SK-N-SH treated with all-trans-retinoic acid at 6 μM for 48 hours (cell line): ENCODE measurements at regions not wholly inside any gene's neighbourhood (a gene's known extent, or its start where the extent isn't known, plus 50 kb on each side); places are given as distances from the start of the nearest gene placed in this dataset.

Source experiments
- ATAC-seq: fragments of 200-7000 bp; cut with Tn5 transposase; 3 replicates; pipeline ENCODE4 v1.9.1; 2020; ENCODE audit warnings: mild to moderate bottlenecking, moderate library complexity
- ARNTL ChIP-seq: fragments of 450-650 bp; formaldehyde crosslinking; IDR thresholded peaks from 2 replicates; pipeline ENCODE4 v1.5.0; 2020; ENCODE audit warnings: low read depth, mild to moderate bottlenecking, moderate library complexity, borderline replicate concordance
- CREB5 ChIP-seq: fragments of 250-450 bp; sonication (Bioruptor Pico); IDR thresholded peaks from 2 replicates; pipeline ENCODE4 v1.5.1; 2020; ENCODE audit warnings: low read depth, mild to moderate bottlenecking, moderate library complexity
- CSDC2 ChIP-seq: fragments of 250-450 bp; sonication (Bioruptor Pico); IDR thresholded peaks from 2 replicates; pipeline ENCODE4 v1.5.0; 2020; ENCODE audit warnings: mild to moderate bottlenecking, moderate library complexity
- ESRRG ChIP-seq: fragments of 250-450 bp; sonication (Bioruptor Pico); IDR thresholded peaks from 2 replicates; pipeline ENCODE4 v1.6.1; 2021; ENCODE audit warnings: mild to moderate bottlenecking
- OSR1 ChIP-seq: fragments of 250-450 bp; sonication (Bioruptor Pico); IDR thresholded peaks from 2 replicates; pipeline ENCODE4 v1.8.0; 2022; ENCODE audit warnings: moderate library complexity, mild to moderate bottlenecking, inconsistent platforms
- PATZ1 ChIP-seq: fragments of 250-450 bp; sonication (Bioruptor Pico); IDR thresholded peaks from 2 replicates; pipeline ENCODE4 v1.8.0; 2020; ENCODE audit warnings: mild to moderate bottlenecking, moderate library complexity, borderline replicate concordance
- POU6F1 ChIP-seq: fragments of 250-450 bp; sonication (Bioruptor Pico); IDR thresholded peaks from 2 replicates; pipeline ENCODE4 v1.8.0; 2021; ENCODE audit warnings: low read depth, mild to moderate bottlenecking, moderate library complexity, borderline replicate concordance
- RARB ChIP-seq: fragments of 250-450 bp; sonication (Bioruptor Pico); IDR thresholded peaks from 2 replicates; pipeline ENCODE4 v1.8.0; 2021; ENCODE audit warnings: mild to moderate bottlenecking, moderate library complexity
- SNAI2 ChIP-seq: fragments of 250-450 bp; sonication (Bioruptor Pico); IDR thresholded peaks from 2 replicates; pipeline ENCODE4 v1.5.0; 2020; ENCODE audit warnings: mild to moderate bottlenecking, moderate library complexity
- TCF4 ChIP-seq: fragments of 250-450 bp; sonication (Bioruptor Pico); IDR thresholded peaks from 2 replicates; pipeline ENCODE4 v1.8.0; 2021; ENCODE audit warnings: mild to moderate bottlenecking, moderate library complexity, borderline replicate concordance
- TOX ChIP-seq: fragments of 250-450 bp; sonication (Bioruptor Pico); IDR thresholded peaks from 2 replicates; pipeline ENCODE4 v1.8.0; 2021; ENCODE audit warnings: mild to moderate bottlenecking, moderate library complexity, borderline replicate concordance
- TSHZ2 ChIP-seq: fragments of 250-450 bp; sonication (Bioruptor Pico); IDR thresholded peaks from 2 replicates; pipeline ENCODE4 v1.5.0; 2020; ENCODE audit warnings: mild to moderate bottlenecking, moderate library complexity
- ZFP3 ChIP-seq: fragments of 250-450 bp; sonication (Bioruptor Pico); IDR thresholded peaks from 2 replicates; pipeline ENCODE4 v1.5.0; 2020; ENCODE audit warnings: mild to moderate bottlenecking, moderate library complexity
- ZFP30 ChIP-seq: fragments of 450-650 bp; formaldehyde crosslinking; IDR thresholded peaks from 2 replicates; pipeline ENCODE4 v1.5.0; 2022; ENCODE audit warnings: mild to moderate bottlenecking, moderate library complexity
- ZNF565 ChIP-seq: fragments of 450-650 bp; formaldehyde crosslinking; conservative IDR thresholded peaks from 2 replicates; pipeline ENCODE4 v1.5.0; 2020; ENCODE audit warnings: low read depth, mild to moderate bottlenecking, moderate library complexity
- ZNF70 ChIP-seq: fragments of 450-650 bp; formaldehyde crosslinking; IDR thresholded peaks from 2 replicates; pipeline ENCODE4 v1.5.0; 2020; ENCODE audit warnings: mild to moderate bottlenecking, moderate library complexity
- ZNF8 ChIP-seq: fragments of 450-650 bp; formaldehyde crosslinking; IDR thresholded peaks from 2 replicates; pipeline ENCODE4 v1.5.0; 2020; ENCODE audit warnings: mild to moderate bottlenecking, moderate library complexity

GRCh38 chr10:118840071-118840775, 85.5 kb upstream of the CACUL1 start:
- ATAC-seq: no peak
- TF ChIP-seq TSHZ2 (CRISPR knock-in tag) (no peak), ZNF8 (CRISPR knock-in tag) (no peak), ZFP3 (no peak), OSR1 (CRISPR knock-in tag) (no peak), CSDC2 (CRISPR knock-in tag) (no peak), ARNTL (CRISPR knock-in tag) (no peak)

- ATAC-seq: no peak
- TF ChIP-seq CREB5 (CRISPR knock-in tag): no peak
Observed at GRCh38 chr10:118840776-118841468, 86.2 kb upstream of the CACUL1 start.

GRCh38 chr10:118841881-118842605, 87.3 kb upstream of the CACUL1 start:
- TF ChIP-seq SNAI2 (CRISPR knock-in tag): no peak
- TF ChIP-seq RARB (CRISPR knock-in tag): no peak
- TF ChIP-seq TSHZ2 (CRISPR knock-in tag): no peak
- no peak for TF ChIP-seq ZNF565 (CRISPR knock-in tag)
- no peak for TF ChIP-seq TOX (CRISPR knock-in tag)
- TF ChIP-seq POU6F1 (CRISPR knock-in tag): no peak
- TF ChIP-seq OSR1 (CRISPR knock-in tag): no peak
- TF ChIP-seq ZFP3: no peak
- TF ChIP-seq CSDC2 (CRISPR knock-in tag): no peak
- TF ChIP-seq ZFP30 (CRISPR knock-in tag): no peak
- TF ChIP-seq ESRRG: no peak
- TF ChIP-seq ZNF70: no peak
- TF ChIP-seq PATZ1 (CRISPR knock-in tag): no peak
- TF ChIP-seq TCF4 (CRISPR knock-in tag): no peak
- ATAC-seq: no peak
